Endothelial cell (in vitro differentiated cells): ENCODE measurements at regions not wholly inside any gene's neighbourhood (a gene's known extent, or its start where the extent isn't known, plus 50 kb on each side); places are given as distances from the start of the nearest gene placed in this dataset.

ENCODE experiments used
- DNase-seq: peaks from one replicate; pipeline ENCODE4 v3.0.0; 2021; ENCODE audit warnings: low spot score
- H3K27ac Mint-ChIP-seq: one replicate; pipeline ENCODE4 v1.8.0; 2021; ENCODE audit warnings: mixed read lengths, inconsistent platforms; ENCODE audit not compliant: unreplicated experiment
- H3K27me3 Mint-ChIP-seq: one replicate; pipeline ENCODE4 v1.8.0; 2021; ENCODE audit warnings: mild to moderate bottlenecking, moderate library complexity, mixed read lengths, inconsistent platforms; ENCODE audit not compliant: unreplicated experiment
- H3K36me3 Mint-ChIP-seq: one replicate; pipeline ENCODE4 v1.8.0; 2021; ENCODE audit warnings: mild to moderate bottlenecking, low read depth, mixed read lengths, inconsistent platforms; ENCODE audit not compliant: unreplicated experiment
- H3K4me1 Mint-ChIP-seq: one replicate; pipeline ENCODE4 v1.8.0; 2021; ENCODE audit warnings: mild to moderate bottlenecking, mixed read lengths, inconsistent platforms; ENCODE audit not compliant: unreplicated experiment
- H3K4me3 Mint-ChIP-seq: one replicate; pipeline ENCODE4 v1.8.0; 2021; ENCODE audit warnings: mild to moderate bottlenecking, mixed read lengths, inconsistent platforms; ENCODE audit not compliant: unreplicated experiment
- H3K9me3 Mint-ChIP-seq: one replicate; pipeline ENCODE4 v1.8.0; 2021; ENCODE audit warnings: mixed read lengths, inconsistent platforms; ENCODE audit not compliant: unreplicated experiment
- TF ChIP-seq, protein P1 (sequence below): fragments of 200-600 bp; sonication (generic); IDR thresholded peaks from one replicate; pipeline ENCODE4 v1.5.0; 2021; ENCODE audit warnings: antibody characterized with exemption; ENCODE audit not compliant: unreplicated experiment

DNA sequence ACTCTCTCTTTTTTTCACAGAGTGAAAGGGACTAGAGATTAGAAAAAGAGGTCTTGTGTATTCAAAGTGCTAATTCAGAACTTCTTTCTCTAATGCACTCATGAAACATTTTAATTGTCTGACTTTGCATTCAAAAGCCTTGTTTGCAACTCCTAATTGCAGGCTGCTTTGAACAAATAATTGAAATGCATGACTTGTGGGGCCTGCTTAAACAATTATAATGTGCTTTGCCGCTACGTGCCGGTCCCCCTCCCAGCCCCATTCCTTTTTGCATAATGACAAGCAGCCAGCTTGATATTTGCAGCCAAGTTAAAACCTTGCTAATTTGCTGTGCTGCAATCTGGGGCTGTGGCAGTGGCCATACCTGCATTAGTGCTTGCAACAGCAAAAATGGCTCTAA is 114.5 kb downstream of the FOXB1 start:
- H3K9me3 Mint-ChIP-seq: no peaks in the 10 kb centered on the region
- no peak overlapping the region for H3K4me3 Mint-ChIP-seq
- H3K27me3 Mint-ChIP-seq: no peaks in the 10 kb centered on the region
- TF ChIP-seq, protein P1, sequence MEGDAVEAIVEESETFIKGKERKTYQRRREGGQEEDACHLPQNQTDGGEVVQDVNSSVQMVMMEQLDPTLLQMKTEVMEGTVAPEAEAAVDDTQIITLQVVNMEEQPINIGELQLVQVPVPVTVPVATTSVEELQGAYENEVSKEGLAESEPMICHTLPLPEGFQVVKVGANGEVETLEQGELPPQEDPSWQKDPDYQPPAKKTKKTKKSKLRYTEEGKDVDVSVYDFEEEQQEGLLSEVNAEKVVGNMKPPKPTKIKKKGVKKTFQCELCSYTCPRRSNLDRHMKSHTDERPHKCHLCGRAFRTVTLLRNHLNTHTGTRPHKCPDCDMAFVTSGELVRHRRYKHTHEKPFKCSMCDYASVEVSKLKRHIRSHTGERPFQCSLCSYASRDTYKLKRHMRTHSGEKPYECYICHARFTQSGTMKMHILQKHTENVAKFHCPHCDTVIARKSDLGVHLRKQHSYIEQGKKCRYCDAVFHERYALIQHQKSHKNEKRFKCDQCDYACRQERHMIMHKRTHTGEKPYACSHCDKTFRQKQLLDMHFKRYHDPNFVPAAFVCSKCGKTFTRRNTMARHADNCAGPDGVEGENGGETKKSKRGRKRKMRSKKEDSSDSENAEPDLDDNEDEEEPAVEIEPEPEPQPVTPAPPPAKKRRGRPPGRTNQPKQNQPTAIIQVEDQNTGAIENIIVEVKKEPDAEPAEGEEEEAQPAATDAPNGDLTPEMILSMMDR: no peak
- peaks cover 12% of the 10 kb centered on the region for H3K4me1 Mint-ChIP-seq
- DNase-seq: no peak
- no peak overlapping the region for H3K27ac Mint-ChIP-seq
- H3K36me3 Mint-ChIP-seq: no peaks in the 10 kb centered on the region

DNA sequence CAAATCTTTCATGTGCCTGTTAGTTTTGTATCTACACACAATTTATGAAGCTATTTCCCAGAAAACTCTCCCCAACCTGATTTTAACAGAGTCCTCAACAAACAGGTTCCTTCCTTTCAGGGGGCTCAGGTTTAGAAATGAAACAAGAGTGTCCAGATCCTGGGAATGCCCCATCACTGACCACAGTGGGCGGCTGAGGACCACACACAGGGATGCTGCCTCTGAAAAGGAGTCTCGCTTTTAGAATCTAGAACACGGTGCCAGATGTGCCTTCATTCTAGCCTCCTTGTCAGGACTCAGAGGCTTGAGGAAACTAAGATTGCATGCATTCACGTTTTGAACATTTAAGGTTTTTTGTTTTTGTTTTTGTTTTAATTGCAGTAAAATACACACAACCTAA is 115.0 kb downstream of the FOXB1 start:
- no peaks in the 10 kb centered on the region for H3K9me3 Mint-ChIP-seq
- no peaks in the 10 kb centered on the region for H3K36me3 Mint-ChIP-seq
- H3K4me3 Mint-ChIP-seq: no peak overlapping the region
- no peak overlapping the region for H3K27ac Mint-ChIP-seq
- H3K27me3 Mint-ChIP-seq: no peaks in the 10 kb centered on the region
- TF ChIP-seq, protein P1: no peak
- DNase-seq: no peak
- peaks cover 12% of the 10 kb centered on the region for H3K4me1 Mint-ChIP-seq

DNA sequence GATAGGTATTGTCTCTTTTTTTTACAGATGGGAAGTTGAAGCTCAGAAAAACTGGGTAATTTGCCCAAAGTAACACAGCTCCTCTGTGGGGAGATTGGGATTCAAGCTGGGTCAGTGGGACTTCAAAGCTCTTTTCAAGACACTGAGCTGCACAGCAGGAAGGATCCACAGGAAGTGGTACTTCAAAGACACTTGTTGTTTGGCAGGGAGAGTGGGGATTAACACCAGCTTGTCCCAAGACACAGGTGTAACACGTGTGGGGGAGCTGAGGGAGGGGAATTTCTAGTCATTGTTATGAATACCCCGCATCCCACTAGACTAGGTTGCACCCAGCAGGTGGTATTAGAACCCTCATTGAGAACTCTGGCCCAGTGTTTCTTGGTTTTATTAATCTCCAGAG is 116.0 kb downstream of the FOXB1 start:
- no peaks in the 10 kb centered on the region for H3K36me3 Mint-ChIP-seq
- H3K27ac Mint-ChIP-seq: no peak overlapping the region
- no peak overlapping the region for H3K4me3 Mint-ChIP-seq
- no peak for DNase-seq
- TF ChIP-seq, protein P1: no peak
- peaks cover 12% of the 10 kb centered on the region for H3K4me1 Mint-ChIP-seq
- no peaks in the 10 kb centered on the region for H3K9me3 Mint-ChIP-seq
- no peaks in the 10 kb centered on the region for H3K27me3 Mint-ChIP-seq

DNA sequence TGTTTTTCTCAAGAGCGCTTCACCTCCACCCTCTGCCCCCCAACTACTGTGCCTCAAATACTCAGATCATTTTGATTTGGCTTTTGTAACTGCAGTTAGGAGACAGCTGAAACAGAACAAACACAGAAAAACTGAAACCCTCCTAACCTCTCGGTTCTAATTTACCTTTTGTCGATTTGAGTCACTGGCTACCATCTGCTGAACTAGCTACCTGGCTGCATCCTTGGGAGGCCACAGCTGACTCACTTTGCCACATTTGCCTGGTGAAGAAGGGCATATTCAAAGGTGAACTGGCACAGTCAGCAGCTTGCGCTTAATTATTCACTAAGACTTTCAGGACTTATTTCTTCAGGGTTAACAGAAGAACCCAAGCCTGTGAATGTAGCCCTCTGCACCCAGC is 117.7 kb downstream of the FOXB1 start:
- no peak for DNase-seq
- Mint-ChIP-seq H3K27ac (no peak overlapping the region), H3K4me1 (peaks cover 19% of the 10 kb centered on the region), H3K36me3 (no peaks in the 10 kb centered on the region), H3K9me3 (no peaks in the 10 kb centered on the region), H3K4me3 (no peak overlapping the region), H3K27me3 (no peaks in the 10 kb centered on the region)
- TF ChIP-seq, protein P1: no peak

DNA sequence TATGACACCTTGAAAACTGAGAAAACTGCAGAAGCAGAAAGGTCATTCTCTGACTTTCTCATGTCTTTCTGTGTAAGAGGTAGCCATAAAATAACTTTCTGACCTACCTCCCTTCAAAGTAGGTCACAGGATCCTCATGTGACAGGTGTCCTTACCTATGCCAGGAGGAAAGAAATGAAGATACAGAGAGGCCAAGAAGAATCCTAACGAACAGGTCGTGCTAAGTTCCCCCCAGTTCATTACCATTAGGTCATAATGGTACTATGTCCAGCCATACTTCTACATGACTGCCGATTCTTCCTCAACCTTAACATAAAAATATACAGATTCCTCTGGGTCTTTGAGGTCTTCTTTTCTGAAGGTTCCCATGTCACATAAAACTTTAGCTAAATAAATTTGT is 118.6 kb downstream of the FOXB1 start:
- no peak for DNase-seq
- no peaks in the 10 kb centered on the region for H3K9me3 Mint-ChIP-seq
- H3K4me1 Mint-ChIP-seq: peaks cover 25% of the 10 kb centered on the region
- H3K4me3 Mint-ChIP-seq: no peak overlapping the region
- H3K27ac Mint-ChIP-seq: no peak overlapping the region
- H3K36me3 Mint-ChIP-seq: no peaks in the 10 kb centered on the region
- TF ChIP-seq, protein P1: no peak
- H3K27me3 Mint-ChIP-seq: no peaks in the 10 kb centered on the region
